ENCODE measurements at regions not wholly inside any gene's neighbourhood (a gene's known extent, or its start where the extent isn't known, plus 50 kb on each side); places are given as distances from the start of the nearest gene placed in this dataset.
A peak's percentile ranks its signal among the peaks of the same experiment; 100 is the strongest.

DNA sequence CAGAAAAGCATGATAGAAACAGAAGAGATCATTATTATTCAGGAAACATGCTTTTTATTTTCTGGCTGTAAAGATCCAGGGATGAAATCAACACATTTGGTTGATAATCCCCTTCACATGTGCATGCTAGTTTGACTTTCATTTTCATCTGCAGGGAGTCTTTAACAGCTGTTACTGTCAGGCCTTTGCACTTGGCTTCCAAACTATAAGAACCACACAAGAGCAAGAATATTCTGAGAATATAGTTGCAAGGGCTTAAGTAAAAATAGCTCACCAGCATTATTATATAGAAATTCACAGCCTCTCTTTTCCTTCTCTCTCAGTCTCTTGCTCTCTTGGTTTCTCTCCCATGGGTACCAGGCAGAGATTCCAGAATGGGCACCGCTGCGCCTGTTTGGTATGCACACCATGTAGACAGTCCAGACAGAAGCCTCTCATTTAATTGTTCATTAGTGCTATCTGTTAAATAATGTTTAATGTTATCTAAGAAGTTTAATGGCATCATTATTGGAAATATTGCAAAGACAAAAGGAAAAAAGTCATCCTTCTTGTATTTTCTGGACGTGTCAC, 622.3 kb upstream of the PLXNA2 start:
- DNase-seq = no peak

DNA sequence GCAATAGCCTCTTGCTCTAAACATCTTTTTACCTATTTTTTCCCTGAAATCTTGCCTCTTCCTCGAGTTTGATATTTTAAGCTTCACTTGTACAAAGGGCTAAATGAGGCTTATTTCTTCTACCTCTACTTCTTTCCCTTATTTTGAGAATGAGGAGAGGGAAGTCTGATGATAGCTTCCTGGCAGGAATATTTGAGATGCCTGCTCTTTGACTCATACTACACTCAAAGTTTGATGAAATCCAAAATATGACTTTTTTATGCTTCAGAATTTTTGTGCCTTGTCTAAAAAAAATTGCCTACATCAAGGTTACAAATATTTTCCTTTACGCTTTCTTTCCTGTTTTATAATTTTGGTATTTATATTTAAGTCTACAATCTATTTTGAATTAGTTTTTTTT, 624.4 kb upstream of the PLXNA2 start:
- no peak for DNase-seq

DNA sequence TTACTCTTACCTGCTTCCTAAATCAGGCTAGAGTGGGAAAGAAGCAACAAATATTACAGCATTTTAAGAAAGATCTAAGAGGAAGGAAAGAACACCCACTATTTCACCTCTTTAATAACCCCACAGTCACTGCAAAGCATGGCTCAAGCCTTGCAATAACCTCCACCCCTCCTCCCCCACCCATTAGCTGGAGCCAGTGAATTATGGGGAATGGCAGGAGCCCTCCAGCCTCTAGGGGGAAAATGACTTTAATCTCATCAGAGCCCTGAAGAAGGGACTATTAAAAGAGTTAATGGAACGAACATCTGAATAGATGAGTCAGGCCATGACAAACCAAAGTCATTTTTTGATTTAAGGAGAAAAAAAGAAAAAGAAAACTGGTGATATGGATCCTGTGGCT, 630.7 kb upstream of the PLXNA2 start:
- no peak for DNase-seq

DNA sequence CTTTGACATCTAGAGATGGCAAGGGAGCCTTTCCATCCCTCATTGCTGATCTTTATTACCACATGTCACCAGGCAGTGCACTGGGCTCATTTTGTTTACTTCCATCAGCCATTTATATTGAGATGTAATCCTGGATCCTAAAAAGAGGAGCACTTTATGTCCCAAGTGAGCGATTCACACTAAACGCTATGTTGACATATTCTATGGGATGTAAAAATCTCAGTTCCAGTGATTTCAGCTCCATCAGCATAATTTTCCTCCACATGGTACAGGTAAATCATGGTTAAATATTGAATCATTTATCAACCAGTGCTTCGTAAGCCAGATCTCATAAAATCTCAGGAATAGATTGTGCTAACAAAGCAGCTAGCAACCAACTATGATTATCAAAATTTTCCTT, 634.8 kb upstream of the PLXNA2 start:
- DNase-seq = no peak

DNA sequence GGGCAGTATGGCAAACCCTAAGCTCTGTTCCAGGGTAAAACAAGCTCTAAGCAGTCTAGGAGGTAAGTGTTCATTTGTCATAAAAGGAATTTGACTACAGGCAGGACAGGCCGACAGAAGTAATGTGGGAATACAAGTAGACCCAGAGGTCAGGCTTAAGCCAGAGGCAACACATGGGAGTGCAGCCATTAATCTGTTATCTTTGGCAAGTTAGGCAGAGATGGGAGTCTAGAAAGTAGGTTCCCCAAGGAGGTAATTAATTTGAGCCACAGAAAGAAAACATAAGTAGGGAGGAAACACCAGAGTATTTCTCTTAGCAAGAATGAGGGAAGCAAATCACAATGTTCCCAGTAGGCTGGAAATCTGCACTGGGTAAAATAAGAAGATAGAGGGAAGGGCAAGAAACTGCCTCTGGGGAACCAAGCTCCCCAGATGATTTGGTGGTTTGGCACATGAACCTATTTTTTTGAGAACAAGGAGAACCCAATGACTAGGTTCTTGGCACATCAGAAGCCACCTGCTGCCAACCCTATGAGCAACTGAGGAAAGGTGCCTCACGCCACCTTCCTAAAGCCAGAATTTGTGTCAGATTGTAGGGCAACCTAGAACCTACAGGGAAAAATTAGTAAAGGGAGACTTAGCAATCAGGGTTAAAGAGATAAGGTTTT, 636.4 kb upstream of the PLXNA2 start:
- DNase-seq = no peak

DNA sequence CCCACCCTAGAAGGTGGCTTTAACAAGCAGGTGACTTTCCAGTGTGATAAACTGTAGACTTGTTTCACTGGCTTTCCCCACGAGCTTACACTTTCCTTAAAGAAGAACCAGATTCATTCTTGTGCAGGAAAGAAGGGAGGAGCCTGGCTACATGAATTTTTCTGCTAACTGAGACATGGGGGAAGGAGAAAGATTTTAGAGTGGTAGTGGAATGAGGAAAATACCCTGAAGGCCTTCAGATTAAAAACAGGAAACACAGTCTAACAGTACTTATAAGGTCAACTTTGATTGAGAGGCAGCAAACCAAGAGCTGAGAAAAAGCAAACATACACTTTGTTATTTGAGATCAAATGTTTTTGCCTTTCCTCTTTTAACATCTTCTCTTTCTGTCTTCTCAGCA, 640.9 kb upstream of the PLXNA2 start:
- no peak for DNase-seq

DNA sequence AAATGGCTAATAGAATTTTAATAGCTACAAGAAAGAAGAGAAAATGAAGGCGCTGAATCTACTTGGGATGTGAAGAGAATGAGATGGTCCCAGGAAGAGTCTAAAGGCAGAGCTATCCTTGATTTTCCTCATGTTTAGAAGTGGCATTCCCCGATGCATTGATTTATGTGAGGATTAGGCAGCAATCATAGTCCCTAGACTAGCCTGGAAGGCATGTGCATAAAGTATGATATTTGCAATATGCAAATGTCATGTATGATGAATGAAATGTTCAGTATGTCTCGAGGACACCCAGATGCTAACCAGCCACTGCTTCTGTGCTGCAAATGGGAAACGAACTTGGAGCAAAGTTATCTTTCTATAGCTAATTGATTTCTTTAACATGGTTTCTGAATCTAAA, 641.5 kb upstream of the PLXNA2 start:
- no peak for DNase-seq

DNA sequence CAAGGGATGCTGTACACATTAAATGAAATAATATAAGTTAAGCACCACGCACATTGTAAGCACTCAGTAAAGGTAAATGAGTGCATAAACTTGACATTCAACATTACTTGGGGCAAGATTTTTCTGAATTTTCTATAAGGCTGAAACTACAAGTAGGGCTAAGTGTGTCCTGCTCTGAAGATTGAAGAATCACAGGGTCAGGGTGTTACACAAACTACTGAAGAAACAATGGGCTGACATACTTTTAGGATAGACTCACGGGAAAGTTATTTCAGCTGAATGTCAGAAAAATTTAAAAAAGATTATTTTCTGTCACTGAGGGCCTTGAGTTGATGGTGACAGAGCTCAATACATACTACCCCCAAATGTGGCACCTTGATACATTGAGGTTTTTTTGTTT, 644.2 kb upstream of the PLXNA2 start:
- DNase-seq = no peak

DNA sequence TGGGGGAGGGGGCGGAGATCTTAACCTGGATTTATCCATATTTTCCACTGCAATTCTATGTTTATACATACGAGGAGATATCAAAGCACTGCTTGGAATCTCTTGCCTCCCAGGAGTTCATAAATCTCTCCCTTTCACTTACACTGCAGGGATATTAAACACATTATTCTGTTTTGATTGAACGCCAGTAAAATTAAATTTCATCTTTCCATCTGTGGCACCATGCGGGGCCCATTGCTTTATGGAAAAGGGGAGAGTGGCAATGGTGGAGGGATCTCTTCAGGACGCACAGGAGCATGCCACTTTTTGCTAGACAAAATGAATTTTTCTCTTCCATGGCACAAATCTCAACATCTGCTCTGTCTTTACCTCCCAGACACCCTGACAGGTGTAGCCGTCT, 648.0 kb upstream of the PLXNA2 start:
- no peak for DNase-seq

DNA sequence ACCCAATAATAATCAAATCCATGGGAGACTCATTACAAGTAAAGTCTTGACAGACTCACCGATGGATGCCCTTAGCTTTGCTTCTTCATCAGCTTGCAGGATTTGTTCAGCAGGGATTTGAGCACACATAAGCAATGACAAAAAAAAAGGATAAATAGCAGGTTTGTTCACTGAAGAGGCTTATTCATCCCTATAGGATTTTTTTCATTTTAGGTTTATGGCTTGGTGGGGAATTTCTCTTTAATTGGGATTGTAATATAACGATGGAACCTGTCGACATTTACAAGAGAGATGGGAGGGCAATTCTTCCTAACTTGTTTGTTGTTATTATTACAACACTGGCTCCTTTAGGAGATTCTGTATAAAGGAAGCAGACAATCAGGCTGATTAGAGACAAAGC, 649.1 kb upstream of the PLXNA2 start:
- peak; percentile 20 for DNase-seq

DNA sequence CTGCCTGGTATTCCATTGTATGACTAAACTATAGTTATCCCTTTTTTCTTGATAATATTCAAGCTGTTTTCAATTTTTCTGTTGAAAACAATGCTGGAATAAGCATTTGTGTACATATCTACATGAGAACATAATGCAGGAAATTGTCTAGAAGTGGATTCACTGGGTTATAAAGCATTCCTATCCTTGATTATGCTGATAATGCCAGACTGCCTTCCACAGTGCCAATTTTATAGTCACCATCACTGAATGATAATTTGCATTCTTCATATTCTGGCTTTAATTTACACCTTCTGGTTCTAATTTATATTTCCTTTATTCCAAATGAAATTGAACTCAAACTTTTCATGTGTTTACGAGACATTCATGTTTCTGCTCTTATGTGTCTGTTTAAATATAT, 651.0 kb upstream of the PLXNA2 start:
- DNase-seq = no peak

DNA sequence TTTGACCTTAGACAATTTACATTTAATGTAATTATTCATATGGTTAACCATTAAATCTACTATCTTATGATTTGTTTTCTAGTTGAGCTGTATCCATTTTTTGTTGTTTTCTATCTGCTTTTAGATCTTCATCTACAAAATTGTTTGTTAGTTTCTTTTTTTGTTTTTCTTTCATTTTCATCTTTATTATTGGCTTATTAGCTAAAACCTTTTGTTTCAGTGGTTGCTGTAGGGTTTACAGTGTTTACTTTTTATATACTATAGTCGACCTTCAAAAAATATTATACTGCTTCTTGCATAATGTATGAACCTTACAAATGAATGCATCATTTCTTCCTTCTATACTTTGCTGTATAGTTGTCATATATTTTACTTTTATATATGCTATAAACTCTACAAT, 651.6 kb upstream of the PLXNA2 start:
- DNase-seq = no peak

DNA sequence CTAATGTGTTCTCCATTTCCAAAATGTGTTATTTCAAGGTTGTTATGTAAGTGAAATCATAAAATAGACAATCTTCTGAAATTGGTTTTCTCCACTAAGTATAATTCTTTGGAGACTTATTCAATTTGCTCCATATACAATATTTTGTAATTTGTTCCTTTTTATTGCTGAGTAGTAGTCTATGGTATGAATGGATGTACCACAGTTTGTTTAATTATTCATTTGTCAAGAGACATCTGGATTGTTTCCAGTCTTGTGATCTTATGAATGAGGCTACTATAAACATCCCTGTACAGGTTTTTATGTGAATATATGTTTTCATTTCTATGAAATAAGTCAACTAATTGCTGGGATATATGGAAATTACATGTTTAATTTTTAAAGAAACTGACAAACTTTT, 652.6 kb upstream of the PLXNA2 start:
- no peak for DNase-seq

DNA sequence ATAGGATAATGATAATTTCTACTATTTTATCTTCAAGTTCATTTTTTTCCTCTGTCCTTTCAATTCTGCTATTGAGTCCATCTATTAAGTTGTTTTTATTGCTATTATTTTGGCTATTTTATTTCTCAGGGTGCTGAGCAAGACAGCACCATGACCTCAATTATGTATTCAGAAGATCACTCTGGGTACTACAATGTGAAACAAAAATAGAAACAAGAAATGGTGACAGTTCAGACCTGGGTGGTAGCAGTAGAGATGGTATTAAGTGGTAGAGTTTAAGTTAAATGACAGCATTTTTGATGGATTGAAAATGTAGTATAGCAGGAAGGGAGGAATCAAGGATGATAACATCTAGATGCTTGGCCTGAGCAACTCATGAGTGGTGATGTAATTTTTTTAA, 655.3 kb upstream of the PLXNA2 start:
- no peak for DNase-seq

DNA sequence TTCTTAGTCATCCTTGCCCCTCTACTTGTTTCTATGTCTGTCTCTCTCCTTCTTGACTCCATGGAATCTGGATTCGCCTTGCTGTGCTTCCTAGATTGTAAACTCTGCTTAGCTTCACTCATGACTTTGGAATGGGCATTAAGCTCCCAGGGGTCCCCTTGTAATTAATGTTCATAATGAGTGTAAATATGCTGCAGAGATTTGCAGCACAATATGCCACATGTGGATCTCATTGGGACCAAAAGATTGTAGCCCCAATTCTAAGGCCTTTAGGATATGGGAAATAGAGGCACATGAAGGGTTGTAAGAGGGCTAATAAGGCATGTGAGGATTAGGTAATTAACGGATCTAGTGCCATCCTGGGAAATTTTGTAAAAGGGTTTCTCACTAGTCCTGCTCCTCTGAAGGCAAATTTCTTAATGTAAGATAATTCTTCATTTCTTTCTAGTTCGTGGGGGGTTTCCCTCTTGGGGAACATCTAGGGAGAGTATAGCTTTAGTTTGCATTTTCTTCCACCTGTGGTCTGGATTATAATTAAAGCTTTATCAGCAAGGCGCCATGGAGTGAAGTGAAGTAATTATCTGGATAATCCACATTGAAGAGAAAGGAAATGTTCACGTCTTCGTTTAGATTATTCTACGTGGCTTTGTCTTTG, 659.2 kb upstream of the PLXNA2 start:
- DNase-seq = no peak

DNA sequence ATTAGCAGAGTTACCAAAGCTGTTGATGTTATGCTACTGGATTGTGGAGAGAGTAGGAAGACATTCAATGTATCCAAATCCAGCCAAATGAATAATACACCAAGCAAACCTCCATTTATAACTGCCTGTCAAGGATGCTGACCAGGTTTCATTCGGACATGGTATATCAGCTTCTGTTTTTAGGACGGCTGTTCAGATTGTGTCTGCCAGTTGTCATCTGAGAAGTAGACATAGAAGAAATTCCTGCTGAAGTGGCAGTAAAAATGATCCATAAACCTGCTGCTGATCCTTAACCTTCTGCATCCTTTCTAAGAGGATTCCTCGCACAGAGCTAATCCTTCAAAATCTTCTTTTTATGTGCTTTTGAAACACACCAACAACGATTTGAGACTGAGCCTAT, 663.6 kb upstream of the PLXNA2 start:
- no peak for DNase-seq

DNA sequence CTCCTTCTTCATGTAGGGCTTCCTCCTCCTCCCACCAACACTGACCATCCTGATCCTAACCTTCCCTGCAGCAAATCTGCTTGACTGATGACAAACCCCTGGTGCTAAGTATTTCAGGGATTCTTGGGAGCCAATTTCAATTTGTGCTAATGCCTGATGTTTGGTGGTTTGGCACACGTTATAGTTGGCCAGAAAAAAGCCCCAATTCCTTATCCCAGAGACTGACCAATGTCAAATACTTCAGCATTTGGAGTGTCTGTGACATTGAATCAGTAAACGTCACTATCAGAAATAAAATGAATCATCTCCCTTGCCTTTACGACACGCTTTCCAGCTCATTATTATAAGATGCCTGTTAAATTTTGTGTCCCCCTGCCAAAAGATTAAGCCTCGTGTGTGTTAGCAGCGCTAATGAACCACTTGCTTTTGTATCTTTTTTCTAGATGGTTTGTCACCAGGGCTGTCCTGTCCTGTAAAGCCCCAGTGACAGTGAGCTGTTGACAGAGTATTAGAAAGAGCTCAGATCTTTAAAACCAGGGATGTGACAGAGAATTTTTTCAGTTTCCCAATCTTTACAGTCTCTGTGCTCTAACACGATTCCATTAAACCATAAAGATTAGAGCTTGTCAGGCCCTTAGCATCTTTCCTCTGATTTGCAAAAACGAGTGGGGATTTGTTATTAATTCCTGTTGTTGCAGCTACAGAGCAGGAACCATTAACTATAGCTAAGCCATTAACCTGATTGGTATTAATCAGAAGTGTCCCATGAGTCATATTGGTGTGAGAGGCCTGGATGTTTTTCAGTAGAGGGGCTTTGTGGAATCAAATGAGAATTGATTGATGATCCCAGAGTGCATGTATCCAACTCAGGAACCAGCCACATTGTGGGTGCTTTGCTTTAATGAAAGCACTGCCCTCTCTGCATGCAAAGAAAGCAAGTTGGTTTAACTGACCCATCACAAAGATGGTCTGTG, 665.1 kb upstream of the PLXNA2 start:
- peak; percentile 21 for DNase-seq

DNA sequence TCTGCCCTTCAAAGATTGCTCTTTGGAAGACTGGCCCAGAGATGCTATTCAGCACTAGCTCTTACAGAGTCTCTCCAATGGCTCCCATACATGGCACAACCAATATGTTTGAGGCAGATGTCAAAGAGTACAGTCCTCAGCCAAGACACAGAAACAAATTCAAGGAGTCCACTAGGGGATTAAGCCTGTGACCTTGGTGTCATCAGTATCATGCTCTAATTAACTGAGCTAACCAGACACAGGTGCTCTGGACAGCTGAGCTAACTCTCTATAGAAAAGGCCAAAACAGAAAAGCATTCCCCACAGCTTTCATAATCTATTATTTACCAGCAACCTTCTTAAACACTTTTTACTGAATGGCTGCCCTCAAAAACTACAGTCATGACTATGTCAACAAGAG, 666.0 kb upstream of the PLXNA2 start:
- peak; percentile 23 for DNase-seq

DNA sequence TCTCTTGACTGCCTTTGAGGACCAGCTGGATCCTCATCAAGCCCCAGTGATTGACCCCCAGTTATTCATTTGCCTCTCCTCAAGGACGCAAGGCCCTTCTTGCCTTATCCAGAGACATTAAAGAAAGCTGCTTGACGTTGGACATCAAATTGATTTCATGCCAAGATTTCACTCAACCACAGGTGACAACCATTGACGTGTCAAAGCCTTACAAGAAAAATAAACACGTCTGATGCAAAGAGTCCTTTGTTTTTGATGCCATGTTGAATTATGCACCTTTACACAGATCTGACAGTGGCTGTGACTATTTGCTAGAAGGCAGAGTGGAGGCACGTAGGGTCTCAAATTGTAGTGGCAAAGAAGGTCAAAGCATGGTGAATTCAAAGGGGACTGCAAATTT, 666.2 kb upstream of the CAMK1G start:
- DNase-seq = no peak

DNA sequence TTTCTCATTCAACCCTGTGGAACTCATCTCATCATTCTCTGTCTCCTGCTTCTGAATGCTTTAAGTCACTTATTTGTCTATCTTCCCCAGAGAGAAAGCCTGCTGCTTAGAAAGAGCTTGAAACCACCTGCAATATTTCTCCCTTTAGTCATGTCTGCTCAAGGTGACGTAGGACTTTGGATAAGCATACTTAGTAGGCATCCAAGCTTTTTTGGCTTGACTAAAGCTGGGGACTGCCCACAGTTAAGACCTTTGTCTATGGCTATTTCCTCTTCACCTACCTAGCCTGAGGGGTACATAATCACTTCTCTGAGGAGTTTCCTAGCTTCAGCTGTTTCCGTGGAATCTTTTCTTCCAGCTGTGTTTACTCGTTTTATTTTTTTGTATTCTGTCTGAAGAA, 665.8 kb upstream of the CAMK1G start:
- no peak for DNase-seq

DNA sequence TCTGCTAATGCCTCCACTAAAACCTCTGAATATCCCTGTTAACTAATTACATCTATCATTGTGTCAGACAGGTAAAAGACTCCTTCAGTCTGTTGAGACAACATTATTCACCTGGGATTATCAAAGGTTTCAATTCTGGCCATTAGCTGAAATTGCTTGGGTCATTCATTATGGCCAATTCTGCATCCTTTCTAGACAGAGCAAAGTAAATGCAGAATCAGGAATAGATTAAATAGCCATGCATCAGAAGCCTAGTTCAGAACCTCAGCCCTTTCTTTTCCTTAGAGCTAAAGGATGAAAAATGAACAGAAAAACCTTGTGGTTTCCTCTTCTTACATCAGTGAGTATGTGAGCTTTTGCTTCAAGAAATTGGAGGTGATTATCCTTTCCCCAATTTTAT, 665.4 kb upstream of the CAMK1G start:
- DNase-seq = no peak

DNA sequence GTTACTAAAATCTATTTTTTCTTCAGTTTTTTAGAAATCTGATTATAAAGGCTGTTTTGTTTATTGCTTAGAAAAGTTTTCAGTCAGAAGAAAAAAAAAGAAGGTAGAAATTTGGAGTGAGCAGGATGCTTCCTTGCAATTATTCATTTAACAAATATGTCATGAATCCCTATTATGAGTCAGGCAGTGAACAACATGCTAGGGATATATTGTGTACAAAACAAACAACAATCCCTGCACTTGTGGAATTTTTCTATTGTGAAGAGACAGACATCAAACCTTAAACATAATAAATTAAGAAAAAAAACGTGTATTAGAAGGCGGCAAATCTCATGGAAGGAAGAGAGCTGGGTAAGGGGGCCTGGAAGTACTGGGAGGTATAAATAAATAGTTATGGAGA, 664.1 kb upstream of the CAMK1G start:
- DNase-seq = no peak

DNA sequence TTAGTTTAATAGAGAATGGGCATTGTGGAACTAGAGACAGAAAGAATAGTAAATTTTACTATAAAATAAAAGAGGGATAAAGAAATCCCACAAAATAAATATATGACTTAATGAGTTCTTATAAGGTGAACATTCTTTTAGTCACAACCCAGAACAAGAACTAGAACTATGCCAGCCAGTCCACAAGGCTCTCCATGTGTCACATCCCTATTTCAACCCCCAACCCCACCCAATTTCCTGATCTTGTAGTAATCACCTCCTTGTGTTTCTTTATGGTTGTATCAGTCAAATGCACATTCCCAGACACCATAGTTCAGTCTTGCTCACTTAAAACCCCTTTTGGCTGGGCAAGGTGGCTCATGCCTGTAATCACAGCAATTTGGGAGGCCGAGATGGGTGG, 662.3 kb upstream of the CAMK1G start:
- no peak for DNase-seq

DNA sequence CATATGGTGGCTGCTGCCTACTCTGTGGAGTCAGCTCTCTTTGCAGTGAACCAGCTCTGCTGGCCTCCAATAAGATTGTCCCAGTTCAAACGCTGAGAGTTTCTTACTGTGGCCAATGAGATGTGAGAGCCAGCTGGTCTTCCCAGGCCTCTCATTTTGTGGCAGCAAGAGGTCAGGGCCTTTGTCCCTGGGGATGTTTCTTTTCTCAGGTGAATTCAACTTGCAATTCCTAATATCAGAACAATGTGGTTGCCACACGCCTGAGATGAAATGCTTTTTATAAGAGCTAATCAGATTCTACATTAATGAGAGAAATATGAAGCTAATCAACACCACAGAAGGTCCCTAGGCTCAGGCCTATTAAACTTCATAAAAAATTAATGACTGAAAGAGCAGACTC, 660.1 kb upstream of the CAMK1G start:
- DNase-seq = peak; percentile 45
